ENCODE measurements at regions not wholly inside any gene's neighbourhood (a gene's known extent, or its start where the extent isn't known, plus 50 kb on each side); places are given as distances from the start of the nearest gene placed in this dataset.

GRCh38 chr9:73064315-73064714 lies 87.3 kb upstream of the ANXA1 start:
- no peaks in the 10 kb centered on the region for H4K20me1 ChIP-seq (ENCODE audit: control insufficient read depth, extremely low read depth, insufficient read depth, low read length)
- no peaks in the 10 kb centered on the region for H3K9me1 ChIP-seq (ENCODE audit: control insufficient read depth, extremely low read depth, insufficient read depth, low read length)
- no peak overlapping the region for H3K9ac ChIP-seq (ENCODE audit: control insufficient read depth, extremely low read depth, insufficient read depth, low read length)
- FAIRE-seq (no peak), DNase-seq (ENCODE audit: low read depth, low spot score) (no peak)
- no peaks in the 10 kb centered on the region for H3K4me1 ChIP-seq (ENCODE audit: control insufficient read depth, extremely low read depth, insufficient read depth, low read length)
- no peaks in the 10 kb centered on the region for H3K36me3 ChIP-seq (ENCODE audit: control insufficient read depth in 2 of 2, extremely low read depth in 1 of 2, insufficient read depth in 2 of 2, low read length in 2 of 2)
- no peak overlapping the region for H3K4me3 ChIP-seq (ENCODE audit: control insufficient read depth in 2 of 3, extremely low read depth in 1 of 3, insufficient read depth in 2 of 3, low read depth in 1 of 3, low read length in 3 of 3)
- H3K79me2 ChIP-seq (ENCODE audit: control insufficient read depth, insufficient read depth, low read length) = no peaks in the 10 kb centered on the region
- H2AFZ ChIP-seq (ENCODE audit: control insufficient read depth, low read length) = no peak overlapping the region
- no peaks in the 10 kb centered on the region for H3K27me3 ChIP-seq (ENCODE audit: control insufficient read depth, extremely low read depth, insufficient read depth, low read length)
- dilution Hi-C loops (cut with MboI; ENCODE audit: extremely low pct_ligation_motif_present, low sequenced_read_pairs) = no loop called here
- no peak overlapping the region for H3K4me2 ChIP-seq (ENCODE audit: control insufficient read depth, extremely low read depth, insufficient read depth, low read depth, low read length)
- no peak overlapping the region for H3K27ac ChIP-seq (ENCODE audit: control insufficient read depth, insufficient read depth, low read length)
- no peak for TF ChIP-seq CTCF (optimal IDR thresholded peaks at IDR 0.05 in 1 of 3, IDR thresholded peaks at IDR 0.05 in 1 of 3, conservative IDR thresholded peaks at IDR 0.05 in 1 of 3; ENCODE audit: extremely low read depth in 1 of 3, insufficient read depth in 2 of 3, low read length in 3 of 3)
- no peak for TF ChIP-seq EZH2 (IDR thresholded peaks at IDR 0.05; ENCODE audit: low read length)
- no peaks in the 10 kb centered on the region for H3K9me3 ChIP-seq (ENCODE audit: control insufficient read depth, low read depth, low read length)

- Histone ChIP-seq H3K27me3 (ENCODE audit: control insufficient read depth, extremely low read depth, insufficient read depth, low read length) (no peaks in the 10 kb centered on the region), H3K9me3 (ENCODE audit: control insufficient read depth, low read depth, low read length) (no peaks in the 10 kb centered on the region), H3K4me3 (ENCODE audit: control insufficient read depth in 2 of 3, extremely low read depth in 1 of 3, insufficient read depth in 2 of 3, low read depth in 1 of 3, low read length in 3 of 3) (no peak overlapping the region), H3K9ac (ENCODE audit: control insufficient read depth, extremely low read depth, insufficient read depth, low read length) (no peak overlapping the region), H3K4me2 (ENCODE audit: control insufficient read depth, extremely low read depth, insufficient read depth, low read depth, low read length) (no peak overlapping the region), H3K79me2 (ENCODE audit: control insufficient read depth, insufficient read depth, low read length) (no peaks in the 10 kb centered on the region), H3K9me1 (ENCODE audit: control insufficient read depth, extremely low read depth, insufficient read depth, low read length) (no peaks in the 10 kb centered on the region), H3K4me1 (ENCODE audit: control insufficient read depth, extremely low read depth, insufficient read depth, low read length) (no peaks in the 10 kb centered on the region), H2AFZ (ENCODE audit: control insufficient read depth, low read length) (no peak overlapping the region), H3K27ac (ENCODE audit: control insufficient read depth, insufficient read depth, low read length) (no peak overlapping the region), H3K36me3 (ENCODE audit: control insufficient read depth in 2 of 2, extremely low read depth in 1 of 2, insufficient read depth in 2 of 2, low read length in 2 of 2) (no peaks in the 10 kb centered on the region), H4K20me1 (ENCODE audit: control insufficient read depth, extremely low read depth, insufficient read depth, low read length) (no peaks in the 10 kb centered on the region)
- no peak for DNase-seq (ENCODE audit: low read depth, low spot score)
- FAIRE-seq = no peak
- dilution Hi-C loops (cut with MboI; ENCODE audit: extremely low pct_ligation_motif_present, low sequenced_read_pairs) = no loop called here
- TF ChIP-seq EZH2 (IDR thresholded peaks at IDR 0.05; ENCODE audit: low read length) = no peak
- no peak for TF ChIP-seq CTCF (optimal IDR thresholded peaks at IDR 0.05 in 1 of 3, IDR thresholded peaks at IDR 0.05 in 1 of 3, conservative IDR thresholded peaks at IDR 0.05 in 1 of 3; ENCODE audit: extremely low read depth in 1 of 3, insufficient read depth in 2 of 3, low read length in 3 of 3)
Measured at GRCh38 chr9:73061146-73061545, 90.5 kb upstream of the ANXA1 start.
